Gastrocnemius medialis (tissue), 4 donors: ENCODE measurements at regions not wholly inside any gene's neighbourhood (a gene's known extent, or its start where the extent isn't known, plus 50 kb on each side); places are given as distances from the start of the nearest gene placed in this dataset.

ENCODE experiments used
- ATAC-seq, 2 donors: fragments of 150-250 bp; one replicate each; pipeline ENCODE4 v1.9.1; 2016
- DNase-seq, 2 donors: peaks; one replicate each; pipeline ENCODE4 v3.0.0-alpha.2; 2019
- H3K27ac ChIP-seq, 4 donors: fragments of 200-600 bp; sonication (generic); 1 replicate in 1 of 4; 2 replicates in 3 of 4; pipeline ENCODE4 v1.5.1; 2016 to 2018; ENCODE audit warnings: mild to moderate bottlenecking in 2 of 4, moderate library complexity in 1 of 4
- H3K27me3 ChIP-seq, 3 donors: fragments of 200-600 bp; sonication (generic) in 2 of 3; 1 replicate in 1 of 3; 2 replicates in 2 of 3; pipeline versions ENCODE4 v1.5.1 to v1.6.0; 2016 to 2019; ENCODE audit warnings: mild to moderate bottlenecking in 1 of 3, moderate library complexity in 1 of 3
- H3K36me3 ChIP-seq, 2 donors: fragments of 200-600 bp; sonication (generic) in 1 of 2; one replicate each; pipeline ENCODE4 v1.5.1; 2017 to 2018
- H3K4me1 ChIP-seq, 2 donors: fragments of 200-600 bp; sonication (generic) in 1 of 2; one replicate each; pipeline ENCODE4 v1.5.1; 2016 to 2017; ENCODE audit warnings: mild to moderate bottlenecking in 2 of 2
- H3K4me3 ChIP-seq, 4 donors: fragments of 200-600 bp; sonication (generic) in 3 of 4; 1 replicate in 1 of 4; 2 replicates in 3 of 4; pipeline ENCODE4 v1.5.1; 2016 to 2019; ENCODE audit warnings: mild to moderate bottlenecking in 2 of 4
- H3K9me3 ChIP-seq, 3 donors: fragments of 200-600 bp; sonication (generic) in 2 of 3; 1 replicate in 1 of 3; 2 replicates in 2 of 3; pipeline ENCODE4 v1.5.1; 2016 to 2019
- CTCF ChIP-seq, 5 experiments: fragments of 450-650 bp in 3 of 5; fragments of 200-600 bp in 2 of 5; sonication (generic) in 2 of 5; IDR thresholded peaks in 4 of 5; conservative IDR thresholded peaks in 1 of 5; 1 replicate in 4 of 5; 2 replicates in 1 of 5; pipeline ENCODE4 v1.5.1; 2016 to 2019; ENCODE audit warnings: antibody characterized with exemption in 5 of 5, mild to moderate bottlenecking in 3 of 5, moderate library complexity in 3 of 5
- POLR2A ChIP-seq, 2 donors: fragments of 450-650 bp; IDR thresholded peaks; one replicate each; pipeline ENCODE4 v1.6.1; 2017; ENCODE audit warnings: antibody characterized with exemption in 2 of 2, mild to moderate bottlenecking in 2 of 2, moderate library complexity in 2 of 2
- in situ Hi-C, 4 donors: fragments of 200-750 bp; cut with MboI; loops; one replicate each; pipeline versions ENCODE4 v1.15.0 to v1.8.0; 2017; ENCODE audit warnings: low sequenced_read_pairs in 4 of 4
- intact Hi-C: fragments of 100-400 bp; cut with DNase I; formaldehyde crosslinking; loops from one replicate; pipeline ENCODE4 v1.15.1; 2023; ENCODE audit warnings: low total_unique reads

- Histone ChIP-seq H3K4me3 (no peak overlapping the region), H3K27me3 (no peaks in the 10 kb centered on the region), H3K9me3 (no peaks in the 10 kb centered on the region), H3K36me3 (no peaks in the 10 kb centered on the region), H3K27ac (no peak overlapping the region), H3K4me1 (no peaks in the 10 kb centered on the region)
- intact Hi-C loops (no loop called here), in situ Hi-C loops (no loop called here)
- ATAC-seq: no peak
- no peak for DNase-seq
- no peak for TF ChIP-seq POLR2A (IDR thresholded peaks at IDR 0.05)
- no peak for TF ChIP-seq CTCF (IDR thresholded peaks at IDR 0.05 in 4 of 5, conservative IDR thresholded peaks at IDR 0.05 in 1 of 5)
Measured at GRCh38 chr14:54200726-54201125, 196.1 kb upstream of the CDKN3 start.

GRCh38 chr14:54202288-54202687, 194.5 kb upstream of the CDKN3 start:
- H3K9me3 ChIP-seq: no peaks in the 10 kb centered on the region
- no peaks in the 10 kb centered on the region for H3K36me3 ChIP-seq
- TF ChIP-seq CTCF (IDR thresholded peaks at IDR 0.05 in 4 of 5, conservative IDR thresholded peaks at IDR 0.05 in 1 of 5) (no peak), POLR2A (IDR thresholded peaks at IDR 0.05) (no peak)
- DNase-seq: no peak
- ATAC-seq: no peak
- in situ Hi-C loops: no loop called here
- no peaks in the 10 kb centered on the region for H3K27me3 ChIP-seq
- intact Hi-C loops: no loop called here
- no peak overlapping the region for H3K4me3 ChIP-seq
- no peaks in the 10 kb centered on the region for H3K4me1 ChIP-seq
- H3K27ac ChIP-seq: no peak overlapping the region

GRCh38 chr14:54206516-54206915, 190.3 kb upstream of the CDKN3 start:
- no peak for ATAC-seq

GRCh38 chr14:54207075-54207474, 189.7 kb upstream of the CDKN3 start:
- no peaks in the 10 kb centered on the region for H3K9me3 ChIP-seq
- no peak for DNase-seq
- no peaks in the 10 kb centered on the region for H3K27me3 ChIP-seq
- no peak for ATAC-seq
- no peak overlapping the region for H3K4me3 ChIP-seq
- no peaks in the 10 kb centered on the region for H3K4me1 ChIP-seq
- no peak overlapping the region for H3K27ac ChIP-seq
- intact Hi-C loops (no loop called here), in situ Hi-C loops (no loop called here)
- TF ChIP-seq CTCF (IDR thresholded peaks at IDR 0.05 in 4 of 5, conservative IDR thresholded peaks at IDR 0.05 in 1 of 5) (no peak), POLR2A (IDR thresholded peaks at IDR 0.05) (no peak)
- H3K36me3 ChIP-seq: no peaks in the 10 kb centered on the region

More at GRCh38 chr14:54206516-54206915, 190.3 kb upstream of the CDKN3 start:
- TF ChIP-seq POLR2A (IDR thresholded peaks at IDR 0.05) (no peak), CTCF (IDR thresholded peaks at IDR 0.05 in 4 of 5, conservative IDR thresholded peaks at IDR 0.05 in 1 of 5) (no peak)
- H3K36me3 ChIP-seq: no peaks in the 10 kb centered on the region
- H3K9me3 ChIP-seq: no peaks in the 10 kb centered on the region
- intact Hi-C loops: no loop called here
- H3K27me3 ChIP-seq: no peaks in the 10 kb centered on the region
- H3K4me1 ChIP-seq: no peaks in the 10 kb centered on the region
- no peak overlapping the region for H3K4me3 ChIP-seq
- no peak overlapping the region for H3K27ac ChIP-seq
- in situ Hi-C loops: no loop called here
- no peak for DNase-seq
